DND-41 (cell line): ENCODE measurements at regions not wholly inside any gene's neighbourhood (a gene's known extent, or its start where the extent isn't known, plus 50 kb on each side); places are given as distances from the start of the nearest gene placed in this dataset.

Source experiments
- ATAC-seq: fragments of 200-7000 bp; cut with Tn5 transposase; 3 replicates; pipeline ENCODE4 v1.9.1; 2021; ENCODE audit warnings: low read depth; ENCODE audit not compliant: insufficient read depth
- DNase-seq: peaks from one replicate; pipeline ENCODE4 v3.0.0-alpha.2; 2020
- H2AFZ ChIP-seq: 2 replicates; pipeline ENCODE4 v1.6.0; 2012; ENCODE audit warnings: low read depth, low read length
- H3K27ac ChIP-seq: 2 replicates; pipeline ENCODE4 v1.5.1; 2012; ENCODE audit warnings: low read length, inconsistent platforms
- H3K27me3 ChIP-seq: fragments of 200-600 bp; sonication (generic); 2 replicates; pipeline ENCODE4 v1.6.0; 2012; ENCODE audit warnings: low read length, mild to moderate bottlenecking, inconsistent platforms; ENCODE audit not compliant: insufficient read depth, poor library complexity
- H3K36me3 ChIP-seq: 2 replicates; pipeline ENCODE4 v1.5.1; 2012; ENCODE audit warnings: low read length, inconsistent platforms; ENCODE audit not compliant: insufficient read depth
- H3K4me1 ChIP-seq: 2 replicates; pipeline ENCODE4 v1.5.1; 2012; ENCODE audit warnings: mild to moderate bottlenecking, low read length; ENCODE audit not compliant: insufficient read depth
- H3K4me2 ChIP-seq: 2 replicates; pipeline ENCODE4 v1.6.0; 2012; ENCODE audit warnings: mild to moderate bottlenecking, moderate library complexity, low read length, inconsistent platforms; ENCODE audit not compliant: insufficient read depth
- H3K4me3 ChIP-seq, 2 experiments: fragments of 200-600 bp in 1 of 2; shearing (Covaris generic) in 1 of 2; 2 replicates each; pipeline ENCODE4 v1.5.1; 2012 to 2016; ENCODE audit warnings: inconsistent platforms in 2 of 2, low read length in 2 of 2, mild to moderate bottlenecking in 2 of 2, low read depth in 1 of 2, moderate library complexity in 1 of 2
- H3K79me2 ChIP-seq: 2 replicates; pipeline ENCODE4 v1.6.0; 2012; ENCODE audit warnings: low read length, inconsistent platforms; ENCODE audit not compliant: insufficient read depth
- H3K9ac ChIP-seq: 2 replicates; pipeline ENCODE4 v1.6.0; 2012; ENCODE audit warnings: low read depth, mild to moderate bottlenecking, inconsistent platforms, low read length, moderate library complexity
- H3K9me3 ChIP-seq: 2 replicates; pipeline ENCODE4 v1.5.1; 2012; ENCODE audit warnings: low read length, moderate library complexity, mild to moderate bottlenecking, inconsistent platforms; ENCODE audit not compliant: insufficient read depth, severe bottlenecking
- H4K20me1 ChIP-seq: 2 replicates; pipeline ENCODE4 v1.6.0; 2012; ENCODE audit warnings: low read length; ENCODE audit not compliant: insufficient read depth
- CTCF ChIP-seq: IDR thresholded peaks from 2 replicates; pipeline ENCODE4 v1.5.1; 2012; ENCODE audit warnings: borderline replicate concordance, low read length, moderate library complexity, mild to moderate bottlenecking; ENCODE audit not compliant: poor library complexity, severe bottlenecking; ENCODE audit errors: extremely low read depth
- EZH2 ChIP-seq: IDR thresholded peaks from 3 replicates; pipeline ENCODE4 v1.6.1; 2012; ENCODE audit warnings: borderline replicate concordance, low read depth, mild to moderate bottlenecking, moderate library complexity, low read length, inconsistent platforms; ENCODE audit not compliant: severe bottlenecking

DNA sequence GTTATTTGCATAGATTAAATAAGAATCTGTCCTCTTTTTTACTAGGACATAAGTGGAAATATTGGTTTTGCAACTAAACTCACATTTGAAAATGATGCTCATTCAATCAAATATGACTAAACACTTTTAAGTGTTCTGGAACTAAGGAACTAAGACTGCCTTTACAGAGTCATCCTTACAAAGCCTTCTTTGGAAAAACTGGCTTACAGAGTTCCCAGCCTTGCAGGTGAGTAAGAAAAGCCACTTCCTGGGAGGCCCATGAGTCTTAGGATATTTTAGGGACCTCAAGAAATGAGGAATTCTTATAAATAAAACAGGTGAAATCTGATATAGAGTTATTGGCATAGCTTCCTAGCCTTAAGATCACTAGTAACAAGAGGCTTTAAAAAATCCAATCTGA, 135.5 kb downstream of the ALOX5 start:
- H2AFZ ChIP-seq, result no peak overlapping the region
- H3K36me3 ChIP-seq, result no peaks in the 10 kb centered on the region
- H3K79me2 ChIP-seq, result no peaks in the 10 kb centered on the region
- no peaks in the 10 kb centered on the region for H3K9me3 ChIP-seq
- no peaks in the 10 kb centered on the region for H4K20me1 ChIP-seq
- no peak for ATAC-seq
- H3K27me3 ChIP-seq, result no peaks in the 10 kb centered on the region
- no peak overlapping the region for H3K4me3 ChIP-seq
- no peak for TF ChIP-seq CTCF
- TF ChIP-seq EZH2, result no peak
- no peaks in the 10 kb centered on the region for H3K4me1 ChIP-seq
- no peak overlapping the region for H3K9ac ChIP-seq
- no peak overlapping the region for H3K4me2 ChIP-seq
- no peak overlapping the region for H3K27ac ChIP-seq
- no peak for DNase-seq

DNA sequence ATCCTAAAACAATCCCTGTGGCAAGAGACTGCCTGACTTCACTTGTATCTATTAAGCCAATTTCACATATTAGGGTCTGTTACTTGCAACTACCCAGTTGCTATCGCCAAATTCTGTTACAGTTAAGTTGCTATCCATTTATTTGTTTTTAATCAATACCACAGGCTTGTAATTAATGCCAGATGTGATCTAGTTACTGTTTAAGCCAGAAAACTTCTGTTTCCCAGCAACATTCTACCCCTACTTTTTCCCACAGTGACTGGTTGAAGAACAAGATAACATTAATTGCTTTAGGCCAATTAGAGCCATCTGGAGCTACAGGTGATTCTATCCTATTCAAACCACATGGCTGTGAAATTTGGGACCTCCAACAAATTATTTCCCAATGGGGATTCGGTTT, 131.3 kb downstream of the ALOX5 start:
- no peaks in the 10 kb centered on the region for H3K36me3 ChIP-seq
- no peak overlapping the region for H3K27ac ChIP-seq
- no peak overlapping the region for H3K4me2 ChIP-seq
- H3K9me3 ChIP-seq, result no peaks in the 10 kb centered on the region
- no peaks in the 10 kb centered on the region for H3K27me3 ChIP-seq
- DNase-seq, result no peak
- H2AFZ ChIP-seq, result no peak overlapping the region
- H3K4me3 ChIP-seq, result no peak overlapping the region
- TF ChIP-seq CTCF (no peak), EZH2 (no peak)
- ATAC-seq, result no peak
- H3K4me1 ChIP-seq, result no peaks in the 10 kb centered on the region
- no peak overlapping the region for H3K9ac ChIP-seq
- H4K20me1 ChIP-seq, result no peaks in the 10 kb centered on the region
- H3K79me2 ChIP-seq, result no peaks in the 10 kb centered on the region

GRCh38 chr10:45502458-45502857, 128.4 kb downstream of the ALOX5 start:
- Histone ChIP-seq H3K4me1 (no peaks in the 10 kb centered on the region), H3K4me2 (no peak overlapping the region), H3K9me3 (no peaks in the 10 kb centered on the region), H3K27me3 (no peaks in the 10 kb centered on the region), H3K9ac (no peak overlapping the region), H4K20me1 (no peaks in the 10 kb centered on the region), H3K36me3 (no peaks in the 10 kb centered on the region), H3K79me2 (no peaks in the 10 kb centered on the region), H3K27ac (no peak overlapping the region), H3K4me3 (no peak overlapping the region), H2AFZ (no peak overlapping the region)
- TF ChIP-seq CTCF, result no peak
- no peak for TF ChIP-seq EZH2
- no peak for DNase-seq
- no peak for ATAC-seq

DNA sequence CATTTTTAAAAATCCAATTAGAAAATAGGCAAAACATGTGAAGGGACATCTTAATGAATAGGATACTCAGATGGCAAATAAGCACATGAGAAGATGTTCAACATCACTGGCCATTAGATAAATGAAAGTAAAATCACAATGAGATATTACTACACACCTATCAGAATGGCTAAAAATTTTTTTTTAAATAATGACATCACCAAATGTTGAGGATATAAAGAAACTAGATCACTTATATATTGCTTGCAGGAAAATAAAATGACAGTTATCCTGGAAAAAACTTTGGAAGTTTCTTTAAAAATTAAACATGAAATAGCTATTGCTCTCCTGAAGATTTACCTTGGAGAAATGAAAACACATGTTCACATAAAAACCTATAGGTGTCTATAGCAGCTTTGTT, 127.8 kb downstream of the ALOX5 start:
- no peak for DNase-seq
- H4K20me1 ChIP-seq, result no peaks in the 10 kb centered on the region
- H3K4me1 ChIP-seq, result no peaks in the 10 kb centered on the region
- no peak overlapping the region for H3K4me3 ChIP-seq
- no peaks in the 10 kb centered on the region for H3K36me3 ChIP-seq
- no peaks in the 10 kb centered on the region for H3K27me3 ChIP-seq
- no peak overlapping the region for H3K27ac ChIP-seq
- H3K9ac ChIP-seq, result no peak overlapping the region
- no peaks in the 10 kb centered on the region for H3K9me3 ChIP-seq
- TF ChIP-seq CTCF (no peak), EZH2 (no peak)
- no peak for ATAC-seq
- no peaks in the 10 kb centered on the region for H3K79me2 ChIP-seq
- no peak overlapping the region for H3K4me2 ChIP-seq
- H2AFZ ChIP-seq, result no peak overlapping the region
